Activated CD4-positive, alpha-beta memory T cell treated with anti-CD3 and anti-CD28 coated beads for 36 hours (primary cell): ENCODE measurements at regions not wholly inside any gene's neighbourhood (a gene's known extent, or its start where the extent isn't known, plus 50 kb on each side); places are given as distances from the start of the nearest gene placed in this dataset.

Experiments
- CTCF ChIA-PET: fragments of 350-600 bp; sonication (Branson Sonifier 250); formaldehyde crosslinking; loops from one replicate; lab custom pipeline; 2021; ENCODE audit warnings: antibody characterized with exemption, inconsistent platforms; lab: Charles Lee
- POLR2A ChIA-PET: fragments of 350-600 bp; sonication (Branson Sonifier 250); formaldehyde crosslinking; loops from one replicate; lab custom pipeline; 2021; ENCODE audit warnings: antibody characterized with exemption; lab: Charles Lee
- DNase-seq: peaks from one replicate; pipeline ENCODE4 v3.0.0-alpha.2; 2020
- H3K27ac Mint-ChIP-seq: one replicate; pipeline ENCODE4 v1.8.0; 2021; ENCODE audit warnings: mixed read lengths
- H3K27me3 Mint-ChIP-seq: one replicate; pipeline ENCODE4 v1.8.0; 2021; ENCODE audit warnings: mixed read lengths
- H3K36me3 Mint-ChIP-seq: one replicate; pipeline ENCODE4 v1.8.0; 2021; ENCODE audit warnings: mixed read lengths
- H3K4me1 Mint-ChIP-seq: one replicate; pipeline ENCODE4 v1.8.0; 2021; ENCODE audit warnings: low read depth, mixed read lengths
- H3K4me3 Mint-ChIP-seq: one replicate; pipeline ENCODE4 v1.8.0; 2021; ENCODE audit warnings: mild to moderate bottlenecking, mixed read lengths
- H3K9me3 Mint-ChIP-seq: one replicate; pipeline ENCODE4 v1.8.0; 2021; ENCODE audit warnings: mixed read lengths
- intact Hi-C: fragments of 100-400 bp; cut with micrococcal nuclease; formaldehyde crosslinking; loops from one replicate; pipeline ENCODE4 v1.15.1; 2023

DNA sequence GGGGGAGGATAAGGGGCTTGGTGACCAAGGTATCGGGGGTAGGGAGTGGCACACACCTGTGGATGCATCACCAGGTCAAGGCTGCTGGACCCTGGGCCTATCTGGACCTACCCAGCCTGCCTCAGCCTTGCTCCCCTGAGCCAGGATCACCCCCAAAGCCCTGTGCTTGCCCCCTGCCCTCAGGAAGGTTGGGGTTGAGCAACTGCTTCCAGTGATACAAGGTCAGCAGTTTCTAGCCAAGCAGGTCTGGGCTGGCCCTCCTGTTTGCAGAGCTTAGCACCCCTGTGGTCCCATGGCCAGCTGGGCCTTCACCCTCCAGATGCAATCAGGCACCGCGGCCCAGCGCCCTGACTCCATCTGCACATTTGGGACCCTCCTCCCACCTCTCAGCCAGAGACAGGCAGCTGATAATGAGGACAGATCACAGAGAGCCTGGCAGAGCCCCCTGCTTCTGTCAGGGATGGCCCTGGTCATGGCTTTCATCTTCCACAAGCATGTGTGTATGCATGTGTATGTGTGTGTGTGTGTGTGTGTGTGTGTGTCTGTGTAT lies 154.6 kb downstream of the TFCP2L1 start:
- CTCF ChIA-PET = no interaction called here
- Mint-ChIP-seq H3K9me3 (no peaks in the 10 kb centered on the region), H3K27me3 (peaks cover 7% of the 10 kb centered on the region), H3K4me3 (no peak overlapping the region), H3K4me1 (no peaks in the 10 kb centered on the region), H3K27ac (no peak overlapping the region), H3K36me3 (no peaks in the 10 kb centered on the region)
- no peak for DNase-seq
- POLR2A ChIA-PET = no interaction called here
- intact Hi-C loops = no loop called here

DNA sequence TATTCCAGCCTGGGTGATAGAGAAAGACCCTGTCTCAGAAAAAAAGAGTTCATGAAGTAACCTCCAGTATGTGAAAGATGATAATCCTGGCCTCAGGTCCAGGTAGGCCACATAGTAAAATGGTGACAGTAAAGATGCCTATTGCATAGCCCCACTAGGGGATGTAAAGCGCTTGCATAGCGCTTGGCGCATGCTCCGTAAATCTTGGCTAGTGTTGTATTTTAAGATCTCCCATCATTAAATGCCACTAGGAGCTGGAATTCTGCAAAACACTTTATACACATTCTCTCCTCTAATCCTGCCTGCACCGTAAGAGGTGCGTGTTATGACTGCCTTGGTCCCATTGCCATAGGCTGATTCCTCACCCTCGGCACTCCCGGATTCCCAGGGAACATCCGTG lies 153.6 kb downstream of the TFCP2L1 start:
- Mint-ChIP-seq H3K4me1 (no peaks in the 10 kb centered on the region), H3K27me3 (peaks cover 7% of the 10 kb centered on the region), H3K36me3 (no peaks in the 10 kb centered on the region), H3K27ac (no peak overlapping the region), H3K9me3 (no peaks in the 10 kb centered on the region), H3K4me3 (no peak overlapping the region)
- intact Hi-C loops = no loop called here
- ChIA-PET POLR2A (no interaction called here), CTCF (no interaction called here)
- no peak for DNase-seq

DNA sequence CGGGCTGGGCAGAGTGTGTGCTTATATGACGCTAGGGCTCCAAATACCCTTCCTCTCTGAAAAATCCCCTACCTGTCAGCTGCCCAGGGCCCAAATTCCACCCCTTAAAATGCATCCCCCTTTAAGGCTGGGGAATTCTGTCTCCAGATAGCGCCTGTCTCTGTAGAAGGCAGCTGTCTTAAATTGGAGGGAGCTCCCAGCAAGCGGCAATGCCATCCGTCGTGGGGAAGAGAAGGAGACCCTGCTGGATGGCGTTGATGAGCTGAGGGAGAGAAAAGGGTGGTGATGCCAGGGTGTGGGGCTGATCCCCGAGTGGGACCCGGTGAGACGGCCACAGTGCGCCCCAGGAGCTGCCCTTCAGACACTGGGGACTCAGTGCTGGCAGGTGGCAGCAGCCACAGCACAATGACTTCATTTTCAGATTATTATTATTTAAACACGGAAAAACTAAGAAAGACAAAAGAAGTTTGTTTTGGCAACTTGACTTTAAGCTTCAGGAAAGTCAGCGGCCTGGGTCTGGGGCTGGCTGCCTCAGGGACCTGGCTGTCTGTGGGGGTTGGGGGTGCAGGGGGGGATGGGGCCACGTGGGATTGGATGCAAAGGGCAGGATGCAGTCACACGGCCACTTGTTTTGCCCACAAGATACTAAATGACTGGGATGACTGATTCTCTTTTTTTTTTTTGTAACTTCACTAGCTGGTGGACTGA lies 152.8 kb downstream of the TFCP2L1 start:
- Mint-ChIP-seq H3K4me3 (no peak overlapping the region), H3K27ac (no peak overlapping the region), H3K36me3 (no peaks in the 10 kb centered on the region), H3K4me1 (no peaks in the 10 kb centered on the region), H3K27me3 (peaks cover 7% of the 10 kb centered on the region), H3K9me3 (no peaks in the 10 kb centered on the region)
- ChIA-PET POLR2A (no interaction called here), CTCF (no interaction called here)
- intact Hi-C loops = no loop called here
- no peak for DNase-seq

DNA sequence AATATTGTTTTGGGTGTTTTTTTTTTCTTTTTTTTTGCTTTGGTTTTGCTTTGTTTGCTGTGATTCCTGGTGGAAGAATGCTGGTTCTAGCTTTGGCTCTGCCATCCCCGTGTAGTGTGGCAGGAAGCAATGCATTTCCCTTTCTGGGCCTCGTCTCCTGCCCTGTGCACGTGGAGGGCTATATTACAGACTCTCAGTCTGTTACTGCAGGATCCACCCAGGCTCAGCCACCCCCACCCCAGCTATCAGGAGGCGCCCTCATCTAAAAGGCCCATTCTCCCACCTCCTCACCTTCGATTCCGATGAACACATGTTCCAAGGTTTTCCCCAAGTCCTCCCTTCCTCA lies 152.3 kb downstream of the TFCP2L1 start:
- ChIA-PET CTCF (no interaction called here), POLR2A (no interaction called here)
- Mint-ChIP-seq H3K4me1 (no peaks in the 10 kb centered on the region), H3K36me3 (no peaks in the 10 kb centered on the region), H3K27me3 (peaks cover 7% of the 10 kb centered on the region), H3K27ac (no peak overlapping the region), H3K9me3 (no peaks in the 10 kb centered on the region), H3K4me3 (no peak overlapping the region)
- intact Hi-C loops = no loop called here
- DNase-seq = no peak

DNA sequence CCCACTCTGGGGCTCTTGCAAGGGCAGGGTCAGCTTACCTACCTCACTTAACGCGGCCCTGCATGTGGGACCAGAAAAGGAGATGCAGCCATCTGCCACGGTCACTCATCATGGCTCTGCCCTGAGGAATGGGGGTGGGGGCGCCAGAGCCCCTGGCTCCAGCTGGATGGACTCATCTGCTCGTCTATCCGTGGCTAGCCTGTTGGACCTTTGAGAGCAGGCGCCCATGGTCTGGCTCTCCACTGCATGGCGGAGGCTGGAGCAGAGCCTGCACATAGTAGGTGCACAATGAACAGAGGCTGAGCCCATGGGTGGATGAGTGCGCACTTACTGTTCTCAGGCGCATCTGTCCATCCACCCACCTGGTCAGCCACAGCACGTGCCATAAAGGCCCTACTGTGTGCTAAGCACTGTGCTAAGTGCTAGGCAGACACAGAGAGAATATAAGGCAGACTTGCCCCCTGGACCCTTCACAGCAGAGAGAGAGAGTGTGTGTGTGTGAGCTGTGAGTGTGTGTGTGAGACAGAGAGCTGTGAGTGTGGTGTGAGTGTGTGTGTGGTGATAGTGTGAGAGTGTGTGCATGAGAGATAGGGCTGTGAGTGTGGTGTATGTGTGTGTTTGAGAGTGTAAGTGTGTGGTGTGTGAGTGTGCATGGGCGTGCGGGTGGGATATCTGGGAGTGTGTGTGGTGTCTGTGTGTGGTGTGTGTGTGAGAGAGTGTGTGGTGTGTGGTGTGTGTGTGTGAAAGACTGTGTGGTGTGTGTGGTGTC lies 151.3 kb downstream of the TFCP2L1 start:
- no peak overlapping the region for H3K27ac Mint-ChIP-seq
- POLR2A ChIA-PET = no interaction called here
- intact Hi-C loops = no loop called here
- CTCF ChIA-PET = no interaction called here
- no peak for DNase-seq
- H3K27me3 Mint-ChIP-seq = peaks cover 8% of the 10 kb centered on the region
- H3K4me3 Mint-ChIP-seq = no peak overlapping the region
- H3K36me3 Mint-ChIP-seq = no peaks in the 10 kb centered on the region
- H3K4me1 Mint-ChIP-seq = no peaks in the 10 kb centered on the region
- H3K9me3 Mint-ChIP-seq = no peaks in the 10 kb centered on the region

DNA sequence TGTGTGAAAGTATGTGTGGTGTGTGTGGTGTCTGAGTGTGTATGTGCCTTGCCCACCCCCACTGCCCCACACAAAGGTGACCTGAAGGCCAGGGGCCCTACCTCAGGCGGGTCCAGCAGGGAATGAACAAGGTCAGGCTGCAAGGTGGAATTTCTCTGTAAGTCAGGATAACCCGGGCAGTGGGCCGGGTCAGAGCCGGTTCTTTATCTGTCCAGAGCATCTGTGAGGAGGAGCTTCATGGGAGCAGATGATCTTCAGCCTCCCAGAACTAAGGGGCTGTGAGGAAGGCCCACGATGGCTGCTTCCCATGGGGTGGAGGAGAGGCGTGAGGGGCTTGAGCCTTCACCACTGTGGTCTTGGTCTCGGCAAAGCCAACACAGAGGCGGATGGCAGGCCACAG lies 150.3 kb downstream of the TFCP2L1 start:
- Mint-ChIP-seq H3K4me1 (no peaks in the 10 kb centered on the region), H3K4me3 (no peak overlapping the region), H3K27me3 (peaks cover 8% of the 10 kb centered on the region), H3K36me3 (no peaks in the 10 kb centered on the region), H3K9me3 (no peaks in the 10 kb centered on the region), H3K27ac (no peak overlapping the region)
- no peak for DNase-seq
- POLR2A ChIA-PET = no interaction called here
- intact Hi-C loops = no loop called here
- CTCF ChIA-PET = no interaction called here

- intact Hi-C loops = no loop called here
- H3K4me1 Mint-ChIP-seq = no peaks in the 10 kb centered on the region
- ChIA-PET CTCF (no interaction called here), POLR2A (no interaction called here)
- no peak for DNase-seq
- no peak overlapping the region for H3K4me3 Mint-ChIP-seq
- peaks cover 8% of the 10 kb centered on the region for H3K27me3 Mint-ChIP-seq
- no peak overlapping the region for H3K27ac Mint-ChIP-seq
- H3K9me3 Mint-ChIP-seq = no peaks in the 10 kb centered on the region
- no peaks in the 10 kb centered on the region for H3K36me3 Mint-ChIP-seq
Measured at GRCh38 chr2:121135168-121135853, 149.7 kb downstream of the TFCP2L1 start.

- H3K4me1 Mint-ChIP-seq = no peaks in the 10 kb centered on the region
- H3K36me3 Mint-ChIP-seq = no peaks in the 10 kb centered on the region
- H3K9me3 Mint-ChIP-seq = no peaks in the 10 kb centered on the region
- intact Hi-C loops = no loop called here
- ChIA-PET CTCF (no interaction called here), POLR2A (no interaction called here)
- H3K27ac Mint-ChIP-seq = no peak overlapping the region
- DNase-seq = no peak
- H3K4me3 Mint-ChIP-seq = no peak overlapping the region
- H3K27me3 Mint-ChIP-seq = peaks cover 8% of the 10 kb centered on the region
Measured at GRCh38 chr2:121136323-121136722, 148.7 kb downstream of the TFCP2L1 start.

- CTCF ChIA-PET = no interaction called here
- no peak for DNase-seq
- H3K4me1 Mint-ChIP-seq = no peaks in the 10 kb centered on the region
- H3K9me3 Mint-ChIP-seq = no peaks in the 10 kb centered on the region
- peaks cover 8% of the 10 kb centered on the region for H3K27me3 Mint-ChIP-seq
- no peak overlapping the region for H3K4me3 Mint-ChIP-seq
- POLR2A ChIA-PET = no interaction called here
- intact Hi-C loops = no loop called here
- H3K36me3 Mint-ChIP-seq = no peaks in the 10 kb centered on the region
- H3K27ac Mint-ChIP-seq = no peak overlapping the region
Measured at GRCh38 chr2:121137571-121137970, 147.4 kb downstream of the TFCP2L1 start.

- ChIA-PET POLR2A (no interaction called here), CTCF (no interaction called here)
- H3K27me3 Mint-ChIP-seq = peaks cover 1% of the 10 kb centered on the region
- no peak for DNase-seq
- no peak overlapping the region for H3K4me3 Mint-ChIP-seq
- no peaks in the 10 kb centered on the region for H3K36me3 Mint-ChIP-seq
- intact Hi-C loops = no loop called here
- no peak overlapping the region for H3K27ac Mint-ChIP-seq
- no peaks in the 10 kb centered on the region for H3K4me1 Mint-ChIP-seq
- H3K9me3 Mint-ChIP-seq = no peaks in the 10 kb centered on the region
Measured at GRCh38 chr2:121140734-121141133, 144.3 kb downstream of the TFCP2L1 start.

DNA sequence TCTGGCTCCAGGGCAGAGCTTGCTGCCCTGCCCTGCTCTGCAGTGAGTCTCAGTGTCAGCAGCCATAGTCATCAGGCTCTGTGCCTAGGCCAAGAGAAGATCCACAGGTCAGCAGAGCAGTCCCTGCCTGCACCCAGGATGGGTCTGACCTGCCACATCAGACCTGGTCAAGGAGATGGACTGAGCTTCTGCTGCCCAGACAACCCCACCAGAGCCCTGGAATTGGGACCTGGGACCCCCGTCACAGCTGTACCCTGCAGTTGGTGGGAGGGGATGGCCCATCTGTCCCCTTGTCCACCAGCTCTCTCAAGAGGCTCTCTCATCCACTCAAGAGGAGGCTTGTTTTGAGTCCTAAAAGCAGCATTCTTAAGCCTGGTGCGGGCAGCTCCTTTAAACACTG lies 142.6 kb downstream of the TFCP2L1 start:
- Mint-ChIP-seq H3K4me3 (no peak overlapping the region), H3K4me1 (no peaks in the 10 kb centered on the region), H3K36me3 (no peaks in the 10 kb centered on the region), H3K9me3 (no peaks in the 10 kb centered on the region), H3K27me3 (peaks cover 1% of the 10 kb centered on the region), H3K27ac (no peak overlapping the region)
- intact Hi-C loops = no loop called here
- ChIA-PET CTCF (no interaction called here), POLR2A (no interaction called here)
- no peak for DNase-seq

DNA sequence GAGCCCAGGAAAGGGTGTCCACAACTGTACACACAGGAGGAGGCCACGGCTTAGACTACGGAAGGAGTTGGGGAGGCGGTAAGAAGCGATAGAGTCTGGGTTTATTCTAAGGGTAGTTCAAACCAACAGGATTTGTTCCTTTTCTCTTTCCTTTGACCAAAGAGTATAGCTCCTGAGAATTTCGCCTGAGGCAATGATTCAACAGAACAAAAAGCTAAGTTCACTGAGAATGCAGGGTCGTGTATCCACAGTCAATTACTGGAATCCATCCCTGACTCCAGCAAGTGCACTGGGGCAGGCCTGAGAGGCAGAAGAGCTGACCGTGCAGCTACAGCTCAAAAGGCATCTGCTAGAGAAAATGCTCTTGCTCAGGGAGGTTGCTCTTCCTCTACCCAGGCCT lies 140.9 kb downstream of the TFCP2L1 start:
- Mint-ChIP-seq H3K4me3 (no peak overlapping the region), H3K27me3 (no peaks in the 10 kb centered on the region), H3K4me1 (no peaks in the 10 kb centered on the region), H3K27ac (no peak overlapping the region), H3K9me3 (no peaks in the 10 kb centered on the region), H3K36me3 (no peaks in the 10 kb centered on the region)
- ChIA-PET POLR2A (no interaction called here), CTCF (no interaction called here)
- DNase-seq = no peak
- intact Hi-C loops = no loop called here
